KMS-11 (cell line): ENCODE measurements at regions not wholly inside any gene's neighbourhood (a gene's known extent, or its start where the extent isn't known, plus 50 kb on each side); places are given as distances from the start of the nearest gene placed in this dataset.
A peak's percentile ranks its signal among the peaks of the same experiment; 100 is the strongest.
"Not testable (repeated sequence)": the region's sequence is repeated elsewhere in the genome, so short reads cannot be mapped to it uniquely, and the experiment has no call there.

Experiments used
- H2AFZ ChIP-seq: fragments of 200-600 bp; sonication (generic); 2 replicates; pipeline ENCODE4 v1.6.1; 2016; ENCODE audit warnings: antibody characterized with exemption, mixed run types, low read depth
- H3K27ac ChIP-seq: fragments of 200-600 bp; sonication (generic); 2 replicates; pipeline ENCODE4 v1.6.1; 2016; ENCODE audit warnings: mild to moderate bottlenecking, mixed run types
- H3K27me3 ChIP-seq: fragments of 200-600 bp; sonication (generic); 2 replicates; pipeline ENCODE4 v1.6.1; 2017; ENCODE audit warnings: mild to moderate bottlenecking, low read depth, mixed run types, moderate library complexity; ENCODE audit not compliant: insufficient read depth
- H3K36me3 ChIP-seq: fragments of 200-600 bp; sonication (generic); 2 replicates; pipeline ENCODE4 v1.6.1; 2017; ENCODE audit warnings: mild to moderate bottlenecking, mixed run types; ENCODE audit not compliant: insufficient read depth
- H3K4me1 ChIP-seq: fragments of 200-600 bp; sonication (generic); 2 replicates; pipeline ENCODE4 v1.6.1; 2016; ENCODE audit warnings: mild to moderate bottlenecking, low read depth, mixed run types; ENCODE audit not compliant: poor library complexity, severe bottlenecking
- H3K4me2 ChIP-seq: fragments of 200-600 bp; sonication (generic); 2 replicates; pipeline ENCODE4 v1.7.0; 2016; ENCODE audit warnings: mild to moderate bottlenecking, mixed run types
- H3K4me3 ChIP-seq: fragments of 200-600 bp; sonication (generic); IDR thresholded peaks from 2 replicates; pipeline ENCODE4 v1.6.1; 2017; ENCODE audit warnings: low read depth, low read length, mixed read lengths; ENCODE audit not compliant: insufficient read depth
- H3K79me2 ChIP-seq: fragments of 200-600 bp; sonication (generic); 2 replicates; pipeline ENCODE4 v1.6.1; 2016; ENCODE audit warnings: low read depth, mixed run types; ENCODE audit not compliant: insufficient read depth
- H3K9ac ChIP-seq: fragments of 200-600 bp; sonication (generic); 2 replicates; pipeline ENCODE4 v1.6.1; 2016; ENCODE audit warnings: mild to moderate bottlenecking, mixed run types
- H4K20me1 ChIP-seq: fragments of 200-600 bp; sonication (generic); 2 replicates; pipeline ENCODE4 v1.6.1; 2016; ENCODE audit warnings: mild to moderate bottlenecking, mixed run types; ENCODE audit not compliant: insufficient read depth
- TF ChIP-seq, protein P1 (sequence below): fragments of 200-600 bp; sonication (generic); conservative IDR thresholded peaks from 2 replicates; pipeline ENCODE4 v1.6.1; 2017; ENCODE audit warnings: low read depth, mild to moderate bottlenecking, antibody characterized with exemption, low read length, moderate library complexity, mixed read lengths

DNA sequence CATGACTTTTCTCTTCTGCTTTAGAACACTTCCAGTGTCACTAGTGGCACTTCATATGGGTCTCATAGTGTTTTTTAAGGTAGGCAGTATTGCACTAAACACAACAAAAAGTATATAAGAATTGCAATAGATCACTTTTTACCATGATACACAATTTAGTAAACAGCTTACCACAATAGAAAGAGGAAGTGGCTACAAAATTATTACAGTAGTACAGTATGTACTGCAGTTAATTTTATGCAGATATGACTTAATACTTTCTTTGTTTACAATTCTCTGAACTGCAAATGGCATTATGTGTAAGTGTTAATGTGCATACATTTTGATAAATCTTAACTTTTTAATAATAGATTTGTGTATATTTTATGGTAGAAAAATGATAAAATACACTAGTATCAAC is 157.3 kb downstream of the RRAGB start:
- Histone ChIP-seq H3K27me3 (no peaks in the 10 kb centered on the region), H3K79me2 (no peaks in the 10 kb centered on the region), H3K4me3 (no peak overlapping the region), H3K4me2 (no peak overlapping the region), H3K36me3 (no peaks in the 10 kb centered on the region), H3K4me1 (no peaks in the 10 kb centered on the region), H4K20me1 (no peaks in the 10 kb centered on the region), H3K9ac (no peak overlapping the region), H2AFZ (no peak overlapping the region), H3K27ac (no peak overlapping the region)
- TF ChIP-seq, protein P1, sequence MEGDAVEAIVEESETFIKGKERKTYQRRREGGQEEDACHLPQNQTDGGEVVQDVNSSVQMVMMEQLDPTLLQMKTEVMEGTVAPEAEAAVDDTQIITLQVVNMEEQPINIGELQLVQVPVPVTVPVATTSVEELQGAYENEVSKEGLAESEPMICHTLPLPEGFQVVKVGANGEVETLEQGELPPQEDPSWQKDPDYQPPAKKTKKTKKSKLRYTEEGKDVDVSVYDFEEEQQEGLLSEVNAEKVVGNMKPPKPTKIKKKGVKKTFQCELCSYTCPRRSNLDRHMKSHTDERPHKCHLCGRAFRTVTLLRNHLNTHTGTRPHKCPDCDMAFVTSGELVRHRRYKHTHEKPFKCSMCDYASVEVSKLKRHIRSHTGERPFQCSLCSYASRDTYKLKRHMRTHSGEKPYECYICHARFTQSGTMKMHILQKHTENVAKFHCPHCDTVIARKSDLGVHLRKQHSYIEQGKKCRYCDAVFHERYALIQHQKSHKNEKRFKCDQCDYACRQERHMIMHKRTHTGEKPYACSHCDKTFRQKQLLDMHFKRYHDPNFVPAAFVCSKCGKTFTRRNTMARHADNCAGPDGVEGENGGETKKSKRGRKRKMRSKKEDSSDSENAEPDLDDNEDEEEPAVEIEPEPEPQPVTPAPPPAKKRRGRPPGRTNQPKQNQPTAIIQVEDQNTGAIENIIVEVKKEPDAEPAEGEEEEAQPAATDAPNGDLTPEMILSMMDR: no peak

- H3K27ac ChIP-seq, H3K36me3 ChIP-seq, H3K9ac ChIP-seq, H3K4me2 ChIP-seq, H3K4me3 ChIP-seq, H2AFZ ChIP-seq, H3K27me3 ChIP-seq, H3K79me2 ChIP-seq, H3K4me1 ChIP-seq, H4K20me1 ChIP-seq: not testable (repeated sequence)
Measured at GRCh38 chrX:55883541-55883940, 166.0 kb downstream of the RRAGB start.

DNA sequence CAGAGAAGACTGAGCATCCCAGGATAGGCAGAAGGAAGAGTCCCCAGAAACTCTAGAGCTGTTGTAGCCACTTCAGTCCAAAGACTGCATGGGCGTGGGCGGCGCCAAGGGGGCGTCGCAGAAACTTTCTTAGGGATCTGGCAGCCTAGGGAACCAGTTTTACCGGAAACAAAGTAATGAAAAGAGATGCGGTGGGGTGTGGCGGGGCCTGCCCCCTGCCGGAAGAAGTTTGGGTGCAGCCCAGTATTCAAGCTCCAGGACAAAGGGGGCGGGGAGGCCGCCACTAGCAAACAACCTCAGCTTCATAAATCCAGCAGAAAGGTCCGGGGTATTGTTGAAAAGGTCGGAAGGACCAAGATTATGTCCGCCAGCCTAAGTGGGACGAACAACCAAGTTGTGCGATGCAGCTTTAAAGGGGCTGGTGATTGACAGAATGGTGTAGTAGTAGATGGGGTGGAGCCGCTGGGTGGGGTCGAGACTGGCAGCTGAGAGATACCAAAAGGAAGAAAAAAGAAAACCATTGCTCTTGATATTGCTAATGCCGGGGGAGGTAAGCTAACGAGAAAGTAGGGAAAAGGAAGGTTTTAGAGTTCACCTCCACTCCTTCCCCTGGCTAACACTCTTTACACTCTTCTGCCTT is 190.5 kb downstream of the RRAGB start:
- Histone ChIP-seq H3K27me3 (no peaks in the 10 kb centered on the region), H2AFZ (peak overlapping the region; percentile 87), H3K79me2 (no peaks in the 10 kb centered on the region), H3K4me2 (peak overlapping the region; percentile 91), H3K9ac (peak overlapping the region; percentile 59; the same call in 1 of the 2 replicates), H3K27ac (peak overlapping the region; percentile 58), H4K20me1 (no peaks in the 10 kb centered on the region), H3K36me3 (no peaks in the 10 kb centered on the region), H3K4me1 (peaks cover 20% of the 10 kb centered on the region), H3K4me3 (peak overlapping the region; percentile 21)
- TF ChIP-seq, protein P1: peak; percentile 74

DNA sequence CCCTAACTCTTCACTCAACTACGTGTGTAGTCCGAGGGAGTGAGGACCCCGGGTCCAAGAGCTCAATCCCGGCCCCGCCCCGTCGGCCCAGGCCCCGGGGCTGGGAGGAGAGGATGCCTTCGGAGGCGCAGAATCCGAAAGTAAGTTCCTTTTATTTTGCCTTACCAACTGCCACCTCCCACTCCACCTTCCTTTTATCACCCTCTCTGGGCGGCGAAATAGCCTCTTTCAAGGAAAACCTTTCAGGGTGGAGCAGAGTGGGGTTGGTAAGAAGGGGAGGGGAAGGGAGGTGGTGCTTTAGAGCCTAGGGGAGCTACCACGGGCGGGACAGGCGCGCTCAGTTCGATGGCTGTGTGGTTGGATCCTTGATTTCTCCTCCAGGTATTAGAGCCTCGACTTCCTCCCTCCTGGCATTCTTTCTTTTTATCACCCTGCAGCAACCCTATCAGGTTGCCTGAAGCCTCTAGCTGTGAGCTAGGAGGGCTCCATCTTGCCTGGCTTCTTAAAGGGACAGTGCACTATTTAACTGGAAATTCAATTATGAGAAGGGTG is 191.2 kb downstream of the RRAGB start:
- Histone ChIP-seq H3K9ac (peak overlapping the region; percentile 59; the same call in 1 of the 2 replicates), H3K79me2 (no peaks in the 10 kb centered on the region), H3K36me3 (no peaks in the 10 kb centered on the region), H3K4me1 (peaks cover 20% of the 10 kb centered on the region), H3K27me3 (no peaks in the 10 kb centered on the region), H3K4me3 (peak overlapping the region; percentile 21), H4K20me1 (no peaks in the 10 kb centered on the region), H3K4me2 (peak overlapping the region; percentile 91), H3K27ac (peak overlapping the region; percentile 58), H2AFZ (peak overlapping the region; percentile 87)
- TF ChIP-seq, protein P1: no peak
